Breast epithelium (tissue), 3 donors: ENCODE measurements at regions not wholly inside any gene's neighbourhood (a gene's known extent, or its start where the extent isn't known, plus 50 kb on each side); places are given as distances from the start of the nearest gene placed in this dataset.

Experiments used
- POLR2A ChIP-seq: fragments of 450-650 bp; IDR thresholded peaks from one replicate; pipeline ENCODE4 v1.6.1; 2016; ENCODE audit warnings: antibody characterized with exemption, mild to moderate bottlenecking, moderate library complexity
- TF ChIP-seq, protein P1 (sequence below), 3 donors: fragments of 450-650 bp; IDR thresholded peaks; one replicate each; pipeline ENCODE4 v1.5.1; 2016 to 2017; ENCODE audit warnings: antibody characterized with exemption in 3 of 3, mild to moderate bottlenecking in 3 of 3, moderate library complexity in 3 of 3

DNA sequence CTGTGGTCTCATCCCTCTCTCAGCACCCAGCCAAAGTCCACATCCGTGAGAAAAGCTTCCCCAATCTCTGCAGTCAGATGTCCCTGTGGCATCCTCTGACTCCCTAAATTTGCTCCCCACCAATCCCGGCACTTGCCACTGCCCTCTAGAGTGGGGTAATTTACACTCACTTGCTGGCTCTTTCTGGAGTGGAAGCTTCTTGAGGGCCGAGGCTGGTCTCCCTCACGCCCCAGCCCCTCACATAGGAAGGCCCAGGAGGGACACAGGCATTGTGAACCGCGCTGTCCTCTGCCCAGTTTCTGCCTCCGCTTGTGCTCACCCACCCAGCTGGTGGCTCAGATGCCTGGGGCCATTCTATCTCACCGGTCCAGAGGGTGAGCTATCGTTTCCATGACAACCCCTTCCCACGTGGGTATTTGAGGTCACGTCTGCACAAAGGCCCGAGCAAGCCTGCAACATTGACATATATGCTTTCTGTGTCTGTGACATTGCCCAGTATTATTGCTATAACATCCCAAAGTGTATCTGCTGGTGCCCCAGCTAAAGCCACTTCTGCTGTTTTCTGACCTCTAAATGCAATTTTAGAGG lies 97.3 kb upstream of the CTBP2 start:
- TF ChIP-seq, protein P1, sequence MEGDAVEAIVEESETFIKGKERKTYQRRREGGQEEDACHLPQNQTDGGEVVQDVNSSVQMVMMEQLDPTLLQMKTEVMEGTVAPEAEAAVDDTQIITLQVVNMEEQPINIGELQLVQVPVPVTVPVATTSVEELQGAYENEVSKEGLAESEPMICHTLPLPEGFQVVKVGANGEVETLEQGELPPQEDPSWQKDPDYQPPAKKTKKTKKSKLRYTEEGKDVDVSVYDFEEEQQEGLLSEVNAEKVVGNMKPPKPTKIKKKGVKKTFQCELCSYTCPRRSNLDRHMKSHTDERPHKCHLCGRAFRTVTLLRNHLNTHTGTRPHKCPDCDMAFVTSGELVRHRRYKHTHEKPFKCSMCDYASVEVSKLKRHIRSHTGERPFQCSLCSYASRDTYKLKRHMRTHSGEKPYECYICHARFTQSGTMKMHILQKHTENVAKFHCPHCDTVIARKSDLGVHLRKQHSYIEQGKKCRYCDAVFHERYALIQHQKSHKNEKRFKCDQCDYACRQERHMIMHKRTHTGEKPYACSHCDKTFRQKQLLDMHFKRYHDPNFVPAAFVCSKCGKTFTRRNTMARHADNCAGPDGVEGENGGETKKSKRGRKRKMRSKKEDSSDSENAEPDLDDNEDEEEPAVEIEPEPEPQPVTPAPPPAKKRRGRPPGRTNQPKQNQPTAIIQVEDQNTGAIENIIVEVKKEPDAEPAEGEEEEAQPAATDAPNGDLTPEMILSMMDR (IDR thresholded peaks at IDR 0.05): no peak
- TF ChIP-seq POLR2A: no peak
